NCI-H345 treated with DMSO at 0.1 percent for 48 hours (cell line): ENCODE measurements at regions not wholly inside any gene's neighbourhood (a gene's known extent, or its start where the extent isn't known, plus 50 kb on each side); places are given as distances from the start of the nearest gene placed in this dataset.

ENCODE experiments used
- DNase-seq: peaks from one replicate; lab custom pipeline; 2025; ENCODE audit not compliant: unreplicated experiment; lab: John Stamatoyannopoulos, UW

- no peak for DNase-seq
Observed at GRCh38 chr1:229991104-229991513, 75.9 kb upstream of the GALNT2 start.

- no peak for DNase-seq
Observed at GRCh38 chr1:229991724-229992333, 75.2 kb upstream of the GALNT2 start.

GRCh38 chr1:229993060-229993459 is 74.0 kb upstream of the GALNT2 start:
- no peak for DNase-seq

- DNase-seq, result no peak
Observed at GRCh38 chr1:229993894-229994293, 73.1 kb upstream of the GALNT2 start.

GRCh38 chr1:229999004-229999670 is 67.9 kb upstream of the GALNT2 start:
- DNase-seq, result no peak

- DNase-seq, result no peak
Observed at GRCh38 chr1:230000493-230001184, 66.4 kb upstream of the GALNT2 start.

GRCh38 chr1:230002164-230002803 is 64.8 kb upstream of the GALNT2 start:
- no peak for DNase-seq

GRCh38 chr1:230003409-230003808 is 63.6 kb upstream of the GALNT2 start:
- DNase-seq, result no peak

GRCh38 chr1:230005040-230005439 is 62.0 kb upstream of the GALNT2 start:
- DNase-seq, result no peak

- DNase-seq, result no peak
Observed at GRCh38 chr1:230008721-230009120, 58.3 kb upstream of the GALNT2 start.

GRCh38 chr1:230009611-230010313 is 57.3 kb upstream of the GALNT2 start:
- DNase-seq, result no peak

- no peak for DNase-seq
Observed at GRCh38 chr1:230010603-230011332, 56.3 kb upstream of the GALNT2 start.

GRCh38 chr1:230011333-230012092 is 55.5 kb upstream of the GALNT2 start:
- DNase-seq, result no peak

- no peak for DNase-seq
Observed at GRCh38 chr1:230012093-230012393, 55.0 kb upstream of the GALNT2 start.

GRCh38 chr1:230012741-230013140 is 54.3 kb upstream of the GALNT2 start:
- DNase-seq, result no peak

- no peak for DNase-seq
Observed at GRCh38 chr1:230016159-230016558, 50.9 kb upstream of the GALNT2 start.
